ENCODE measurements at regions not wholly inside any gene's neighbourhood (a gene's known extent, or its start where the extent isn't known, plus 50 kb on each side); places are given as distances from the start of the nearest gene placed in this dataset.

GRCh38 chr5:52065182-52065581 is 681.9 kb downstream of the ISL1 start:
- Histone ChIP-seq H3K14ac (replicated peaks; ENCODE audit: low read depth, low read length) (no peak overlapping the region), H3K9me1 (ENCODE audit: insufficient read depth, low read length) (no peaks in the 10 kb centered on the region), H3K36me3 (ENCODE audit: control insufficient read depth, insufficient read depth, low read length) (no peaks in the 10 kb centered on the region), H3K56ac (ENCODE audit: extremely low read depth, insufficient read depth, low read length) (no peak overlapping the region), H3K4me2 (ENCODE audit: low read depth, low read length) (no peak overlapping the region), H3K18ac (ENCODE audit: low read depth, low read length) (no peak overlapping the region), H3K27ac (ENCODE audit: insufficient read depth, low read length) (no peak overlapping the region), H4K20me1 (ENCODE audit: insufficient read depth, low read length) (no peaks in the 10 kb centered on the region), H4K5ac (ENCODE audit: low read depth, low read length) (no peak overlapping the region), H3K4ac (ENCODE audit: low read depth, low read length) (no peak overlapping the region), H4K8ac (ENCODE audit: low read depth in 2 of 2, low read length in 2 of 2) (no peak overlapping the region), H3K4me1 (ENCODE audit: control insufficient read depth, insufficient read depth, low read length) (no peaks in the 10 kb centered on the region), H3K9ac (ENCODE audit: low read depth, low read length) (no peak overlapping the region), H2AK5ac (ENCODE audit: low read depth, low read length) (no peak overlapping the region), H2BK120ac (ENCODE audit: low read depth, low read length) (no peak overlapping the region), H3K27me3 (ENCODE audit: control insufficient read depth, insufficient read depth, low read length) (no peaks in the 10 kb centered on the region), H3K4me3 (ENCODE audit: insufficient read depth, low read depth, low read length) (no peak overlapping the region), H2AK9ac (replicated peaks; ENCODE audit: low read depth, low read length, poor library complexity) (no peak overlapping the region), H2BK20ac (ENCODE audit: low read depth, low read length) (no peak overlapping the region), H3K79me1 (ENCODE audit: low read depth in 1 of 2, low read length in 2 of 2) (no peaks in the 10 kb centered on the region), H3K23ac (ENCODE audit: low read depth, low read length) (no peak overlapping the region), H4K91ac (ENCODE audit: insufficient read depth, low read depth, low read length) (no peak overlapping the region), H3K9me3 (ENCODE audit: control insufficient read depth, insufficient read depth, low read length) (no peaks in the 10 kb centered on the region), H2AFZ (replicated peaks; ENCODE audit: low read length, poor library complexity) (no peak overlapping the region), H2BK5ac (ENCODE audit: low read depth, low read length, poor library complexity, severe bottlenecking) (no peak overlapping the region), H2BK15ac (ENCODE audit: low read depth, low read length) (no peak overlapping the region)
- intact Hi-C loops (cut with micrococcal nuclease) = no loop called here
- WGBS, 2 experiments (ENCODE audit: extremely low coverage in 2 of 2, insufficient read length in 1 of 2) = no CpG with 5 or more reads among the region's 2 CpGs
- no TSS peak for BruUV-seq (replicated peaks)
- ChIA-PET CTCF (interaction anchor here (0.6 kb wide), 1 partner anchor 70 kb away, joined by 3 read pairs; no protein-coding TSS in a partner anchor), POLR2A (ENCODE audit: unreplicated experiment) (no interaction called here)
- no peak for ATAC-seq (ENCODE audit: low read depth)
- dilution Hi-C loops (cut with HindIII; ENCODE audit: low sequenced_read_pairs, unreplicated experiment) = no loop called here
- no peak for DNase-seq
- in situ Hi-C loops (cut with MboI; ENCODE audit: low sequenced_read_pairs) = no loop called here
- no peak for TF ChIP-seq CHD1 (IDR thresholded peaks at IDR 0.05; ENCODE audit: low read depth, low read length)
- no peak for TF ChIP-seq CEBPB (IDR thresholded peaks at IDR 0.05; ENCODE audit: low read depth, low read length)
- no peak for TF ChIP-seq USF2 (IDR thresholded peaks at IDR 0.05; ENCODE audit: low read depth, low read length)
- no peak for TF ChIP-seq POLR2A (IDR thresholded peaks at IDR 0.05; ENCODE audit: low read depth, low read length)
- no peak for TF ChIP-seq FOS (IDR thresholded peaks at IDR 0.05; ENCODE audit: low read depth, low read length)
- no peak for TF ChIP-seq NFE2L2 (IDR thresholded peaks at IDR 0.05; ENCODE audit: low read depth, low read length)
- no peak for TF ChIP-seq RFX5 (IDR thresholded peaks at IDR 0.05; ENCODE audit: low read depth, low read length)
- TF ChIP-seq ELK1 (IDR thresholded peaks at IDR 0.05; ENCODE audit: borderline replicate concordance, low read depth, low read length) = no peak
- no peak for TF ChIP-seq MAFK (IDR thresholded peaks at IDR 0.05; ENCODE audit: low read depth, low read length)
- TF ChIP-seq SMC3 (IDR thresholded peaks at IDR 0.05; ENCODE audit: low read depth, low read length) = no peak
- no peak for TF ChIP-seq RAD21 (IDR thresholded peaks at IDR 0.05; ENCODE audit: low read length)
- no peak for TF ChIP-seq MXI1 (IDR thresholded peaks at IDR 0.05; ENCODE audit: borderline replicate concordance, low read depth, low read length)

Data from IMR-90 (cell line).